HepG2 (cell line): ENCODE measurements at regions not wholly inside any gene's neighbourhood (a gene's known extent, or its start where the extent isn't known, plus 50 kb on each side); places are given as distances from the start of the nearest gene placed in this dataset.

Source experiments
- CTCF ChIP-seq: sonication (generic); formaldehyde crosslinking; IDR thresholded peaks from 2 replicates; pipeline ENCODE4 v1.5.0; 2020; ENCODE audit warnings: mild to moderate bottlenecking, missing genetic modification reagents, moderate library complexity
- REST ChIP-seq, 2 experiments: IDR thresholded peaks; 2 replicates each; pipeline ENCODE4 v1.6.1; 2011 to 2012; ENCODE audit warnings: low read length in 2 of 2, borderline replicate concordance in 1 of 2, low read depth in 1 of 2, mild to moderate bottlenecking in 1 of 2, moderate library complexity in 1 of 2
- ZNF652 ChIP-seq: IDR thresholded peaks from 2 replicates; pipeline ENCODE4 v1.6.1; 2016; ENCODE audit warnings: low read depth, borderline replicate concordance

- TF ChIP-seq REST (IDR thresholded peaks at IDR 0.05; ENCODE audit: borderline replicate concordance in 1 of 2, low read depth in 1 of 2, low read length in 2 of 2), result no peak
- no peak for TF ChIP-seq CTCF (CRISPR knock-in tag)
- no peak for TF ChIP-seq ZNF652 (CRISPR knock-in tag)
Observed at GRCh38 chr3:163951397-163951987, 1126.8 kb downstream of the SI start.
